NCI-H345 (cell line): ENCODE measurements at regions not wholly inside any gene's neighbourhood (a gene's known extent, or its start where the extent isn't known, plus 50 kb on each side); places are given as distances from the start of the nearest gene placed in this dataset.

Experiments
- DNase-seq: peaks from one replicate; lab custom pipeline; 2025; lab: John Stamatoyannopoulos, UW

DNA sequence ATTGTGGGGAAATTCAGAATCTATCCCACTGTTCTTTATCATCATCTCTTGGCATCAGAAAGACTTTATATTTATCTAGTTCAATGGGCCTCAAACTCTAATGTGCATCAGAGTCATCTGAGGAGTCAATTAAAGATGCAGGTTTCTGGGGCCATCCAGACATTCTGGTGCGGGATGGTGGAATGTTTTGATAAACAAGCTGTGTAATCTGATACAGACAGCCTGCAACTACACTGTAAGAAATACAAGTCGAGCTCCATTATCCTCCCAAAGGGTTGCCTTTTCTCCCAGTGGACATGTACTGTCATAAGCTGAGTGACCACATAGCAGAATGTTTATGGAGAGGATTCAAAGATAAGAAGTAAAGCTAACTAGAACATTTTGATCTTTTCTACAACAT lies 515.3 kb upstream of the DCC start:
- no peak for DNase-seq

DNA sequence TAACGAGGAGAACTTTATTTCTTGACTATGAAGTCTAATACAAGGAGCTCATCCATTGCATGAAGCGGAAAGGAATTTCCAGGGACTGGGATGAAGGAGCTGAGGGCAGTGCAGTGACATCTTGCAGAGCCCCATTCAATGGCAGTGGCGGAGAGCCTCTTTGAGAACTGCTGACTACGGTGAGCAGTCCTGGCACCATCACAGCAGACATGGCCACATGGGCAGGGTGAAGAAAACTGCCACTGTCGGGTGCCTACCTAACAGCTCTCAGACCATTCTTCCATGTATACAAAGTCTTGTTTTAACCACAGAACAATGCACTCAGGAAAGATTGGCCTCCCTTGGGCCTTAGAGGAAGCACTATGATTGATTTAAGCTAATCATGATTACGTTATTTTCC lies 506.1 kb upstream of the DCC start:
- DNase-seq: no peak

DNA sequence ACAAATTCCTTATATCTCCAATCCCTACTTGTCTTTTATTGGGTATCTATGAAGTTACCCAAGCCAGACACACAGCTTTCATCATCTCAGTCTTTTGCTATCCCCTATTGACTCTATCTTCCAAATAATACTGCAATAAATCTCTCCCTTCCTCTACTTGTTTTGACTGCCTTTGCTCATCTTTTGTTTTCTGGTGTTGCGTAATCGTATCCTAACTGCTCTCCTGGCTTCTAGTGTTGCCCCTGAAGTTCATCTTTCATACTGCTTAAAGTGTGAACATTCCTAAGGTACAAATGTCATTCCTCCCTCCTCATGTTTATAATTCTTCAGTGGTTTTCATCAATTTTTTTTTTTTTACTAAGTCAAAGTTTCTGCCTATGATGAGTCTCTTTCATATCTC lies 491.3 kb upstream of the DCC start:
- DNase-seq: no peak

DNA sequence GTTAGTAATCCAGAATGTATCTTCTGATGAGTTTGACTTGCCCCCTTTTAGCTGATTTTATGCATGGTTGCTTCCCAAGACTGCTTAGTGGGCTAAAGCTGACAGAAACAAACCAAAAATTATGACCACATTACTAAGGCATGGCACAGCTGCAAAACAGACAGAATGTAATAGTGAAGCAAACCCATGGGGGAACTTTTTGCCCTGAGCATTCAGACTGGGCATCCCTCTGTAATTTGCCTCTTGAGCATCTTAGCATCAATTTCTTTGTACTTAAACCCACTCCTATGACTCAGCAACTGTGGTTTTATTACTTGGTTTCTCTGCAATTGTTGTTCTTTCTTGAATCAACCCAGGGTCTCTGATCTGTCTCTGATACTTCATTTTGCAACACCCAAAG lies 487.3 kb upstream of the DCC start:
- DNase-seq: no peak

DNA sequence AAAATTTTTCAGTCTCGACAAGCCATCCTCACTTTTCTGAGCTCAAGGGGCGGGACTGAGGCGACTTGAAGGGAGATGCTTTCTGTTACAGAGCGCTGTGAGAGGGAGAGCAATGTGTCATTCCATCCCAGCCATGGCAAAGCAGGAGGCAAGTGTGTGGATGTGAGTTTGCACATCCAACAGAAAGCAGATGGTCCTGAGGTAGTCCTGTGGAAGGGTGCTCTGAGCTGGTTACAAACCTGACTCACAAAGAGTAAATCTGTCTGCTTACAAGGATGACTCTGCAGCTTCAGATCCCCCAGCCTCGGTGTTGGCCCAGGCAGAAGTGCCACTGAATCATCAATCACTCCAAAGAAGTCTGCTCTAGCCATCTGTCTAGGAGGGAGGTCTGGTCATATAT lies 482.0 kb upstream of the DCC start:
- no peak for DNase-seq

DNA sequence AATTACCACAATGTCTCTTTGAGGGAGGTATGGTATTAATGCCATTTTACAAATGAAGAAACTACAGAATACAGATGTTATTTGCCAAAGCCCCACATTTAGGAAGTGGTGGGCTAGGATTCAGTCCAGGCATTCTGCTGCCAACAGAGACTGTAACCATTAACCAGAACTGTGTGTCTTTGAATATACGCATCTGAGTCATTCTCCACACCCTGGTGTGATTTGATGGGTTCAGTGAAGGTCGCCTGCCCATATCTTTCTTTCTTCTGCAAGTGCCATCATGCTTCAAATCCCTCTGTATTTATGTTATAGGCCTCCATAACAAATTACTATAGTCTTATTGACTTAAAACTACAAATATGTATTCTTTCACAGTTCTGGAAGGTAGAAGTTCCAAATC lies 479.0 kb upstream of the DCC start:
- DNase-seq: no peak

DNA sequence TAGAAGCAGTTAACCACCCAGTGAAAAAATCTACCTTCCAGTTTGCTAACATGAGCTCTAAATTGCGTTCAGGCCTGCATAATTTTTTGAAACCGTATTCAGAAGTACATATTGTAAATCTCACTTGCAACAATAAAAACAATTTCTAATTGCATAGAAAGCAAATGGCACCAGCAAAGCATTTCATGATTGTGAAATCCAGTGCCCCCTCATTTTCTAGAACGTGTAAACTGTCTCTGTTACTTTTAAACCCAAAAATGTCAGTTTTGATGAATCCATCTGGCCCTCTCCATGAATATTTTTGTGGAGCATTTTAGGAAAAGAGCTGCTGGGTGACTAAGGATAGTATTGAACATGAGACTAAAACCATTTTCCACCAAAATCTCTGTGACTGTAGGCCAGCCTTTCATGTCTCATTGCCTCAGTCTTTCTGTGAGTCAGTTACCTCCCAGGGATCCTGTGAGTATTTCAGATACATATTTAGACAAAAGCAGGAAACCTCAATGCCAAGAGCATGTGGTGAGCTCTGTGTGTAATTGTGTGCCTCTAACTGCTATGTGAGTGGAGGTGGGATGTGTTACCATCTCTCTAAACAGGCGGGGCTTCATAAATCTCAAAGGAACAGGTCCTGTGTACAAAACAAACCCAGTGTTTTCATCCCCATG lies 477.8 kb upstream of the DCC start:
- no peak for DNase-seq

DNA sequence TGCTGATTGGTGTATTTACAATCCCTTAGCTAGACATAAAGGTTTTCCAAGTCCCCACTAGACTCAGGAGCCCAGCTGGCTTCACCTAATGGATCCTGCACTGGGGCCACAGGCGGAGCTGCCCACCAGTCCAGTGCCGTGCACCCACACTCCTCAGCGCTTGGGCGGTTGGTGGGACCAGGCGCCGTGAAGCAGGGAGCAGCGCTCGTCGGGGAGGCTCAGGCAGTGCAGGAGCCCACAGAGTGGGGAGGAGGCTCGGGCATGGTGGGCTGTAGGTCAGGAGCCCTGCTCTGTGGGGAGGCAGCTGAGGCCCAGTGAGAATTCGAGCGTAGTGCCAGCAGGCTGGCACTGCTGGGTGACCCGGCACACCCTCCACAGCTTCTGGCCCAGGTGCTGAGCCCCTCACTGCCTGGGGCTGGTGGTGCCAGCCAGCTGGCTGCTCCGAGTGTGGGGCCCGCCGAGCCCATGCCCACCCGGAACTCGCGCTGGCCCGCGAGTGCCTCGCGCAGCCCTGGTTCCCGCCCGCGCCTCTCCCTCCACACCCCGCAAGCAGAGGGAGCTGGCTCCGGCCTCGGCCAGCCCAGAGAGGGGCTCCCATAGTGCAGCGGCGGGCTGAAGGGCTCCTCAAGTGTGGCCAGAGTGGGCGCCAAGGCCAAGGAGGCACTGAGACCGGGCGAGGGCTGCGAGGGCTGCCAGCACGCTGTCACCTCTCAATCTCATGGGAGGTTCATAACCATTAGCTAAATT lies 475.6 kb upstream of the DCC start:
- no peak for DNase-seq

DNA sequence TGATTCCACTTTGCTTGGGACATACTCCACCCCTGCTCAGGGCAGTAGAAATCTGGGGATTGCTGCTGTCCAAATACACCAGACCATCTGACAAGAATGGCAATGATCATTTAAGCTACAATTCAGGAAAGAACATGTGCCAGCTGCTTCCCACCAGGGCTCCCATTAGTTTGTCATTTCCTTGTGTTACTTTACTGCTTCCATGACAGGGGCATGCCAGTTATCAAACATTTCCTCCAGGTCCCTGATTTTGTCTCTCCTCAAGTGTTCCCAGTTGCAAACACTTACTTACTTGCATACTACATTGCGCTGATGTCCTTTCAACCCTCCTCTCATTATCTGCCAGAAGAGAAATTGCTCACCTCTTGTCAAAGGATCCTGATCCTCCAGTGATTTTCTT lies 474.5 kb upstream of the DCC start:
- DNase-seq: no peak

DNA sequence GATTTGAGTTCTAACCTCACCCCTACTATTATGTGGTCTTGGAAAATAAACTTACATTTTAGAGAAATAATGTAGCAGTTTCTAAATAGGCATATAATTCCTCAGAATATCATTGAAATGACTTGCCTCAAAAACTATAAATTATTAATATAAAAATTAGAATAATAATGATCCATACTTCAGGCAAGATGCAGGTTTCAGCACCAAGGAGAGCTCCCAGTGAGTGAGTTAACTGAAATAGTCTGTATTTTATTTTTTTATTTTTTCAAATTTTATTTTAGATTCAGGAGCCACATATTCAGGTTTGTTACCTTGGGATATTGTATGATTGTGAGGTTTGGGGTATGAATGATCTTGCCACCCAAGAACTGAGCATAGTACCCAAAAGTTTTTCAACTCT lies 472.2 kb upstream of the DCC start:
- DNase-seq: no peak

DNA sequence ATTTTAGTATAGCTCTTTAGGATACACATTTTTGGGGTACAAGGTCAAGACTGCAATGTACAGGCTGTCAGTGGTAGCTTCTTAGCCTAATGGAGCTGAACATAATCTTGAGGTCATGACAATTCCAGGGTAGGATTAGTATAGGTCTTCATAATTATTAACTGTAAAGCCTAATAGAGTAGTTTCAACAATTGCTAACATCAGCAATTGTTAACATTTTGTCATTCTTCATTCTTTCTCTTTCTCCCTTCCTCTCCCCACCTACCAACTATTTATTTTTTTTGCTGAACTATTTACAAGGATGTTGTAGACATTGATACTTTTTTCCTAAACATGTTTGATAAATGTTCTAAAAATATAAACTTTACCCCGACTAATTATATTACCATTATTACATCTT lies 461.3 kb upstream of the DCC start:
- no peak for DNase-seq

DNA sequence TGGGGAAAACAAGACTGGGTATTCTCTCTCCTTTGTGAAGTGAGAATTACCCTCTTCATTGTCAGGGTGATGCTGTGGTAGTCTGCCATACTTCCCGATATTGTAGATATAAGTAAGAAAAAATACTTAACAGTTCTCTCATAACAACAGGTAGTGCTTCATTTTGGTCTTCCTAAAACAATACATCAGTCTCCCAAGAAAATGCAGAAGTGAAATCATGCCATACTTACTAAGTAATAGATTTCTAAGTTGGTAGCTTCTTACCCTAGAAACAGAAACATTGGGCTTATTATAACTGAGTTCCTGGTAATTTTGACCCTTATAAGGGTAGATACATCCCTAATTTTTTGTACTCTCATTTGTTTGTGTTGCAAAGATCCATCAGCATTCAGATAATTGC lies 460.7 kb upstream of the DCC start:
- DNase-seq: no peak

DNA sequence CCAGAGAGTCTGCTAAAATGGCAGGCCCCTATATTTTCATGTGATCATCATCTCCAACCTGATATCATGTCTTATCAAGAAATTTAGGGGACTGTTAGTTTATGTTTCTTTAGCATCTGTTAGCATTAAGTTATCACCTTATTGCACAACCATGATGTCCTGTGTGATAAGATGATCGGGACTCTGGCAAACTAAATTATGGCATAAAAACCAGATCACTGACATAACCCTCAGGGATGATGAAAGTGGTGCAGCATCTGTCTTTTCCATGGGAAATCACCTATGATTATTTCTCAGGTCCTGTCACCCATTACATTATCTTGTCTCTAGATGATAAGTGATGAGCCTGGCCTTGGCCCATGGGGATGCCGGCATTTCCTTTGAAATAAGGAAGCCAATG lies 458.6 kb upstream of the DCC start:
- no peak for DNase-seq

DNA sequence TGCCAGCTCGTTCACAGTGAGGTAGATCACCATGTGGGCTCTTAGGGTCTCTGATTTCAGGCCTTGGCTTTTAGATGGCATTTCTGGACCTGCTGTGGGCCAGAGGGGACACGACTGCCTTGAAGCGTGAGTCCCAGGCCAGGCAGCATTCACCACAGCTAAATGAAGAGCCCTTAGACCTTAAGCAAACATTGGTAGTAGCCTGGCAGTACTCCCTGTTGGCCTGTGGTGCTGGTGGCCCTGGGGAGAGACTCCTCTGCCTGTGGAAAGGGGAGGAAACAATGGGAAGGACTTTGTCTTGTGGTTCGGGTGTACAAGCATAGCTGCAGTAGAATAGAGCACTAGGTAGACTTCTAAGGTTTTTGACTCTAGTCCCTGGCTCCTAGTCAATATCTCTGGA lies 456.0 kb upstream of the DCC start:
- DNase-seq: no peak

DNA sequence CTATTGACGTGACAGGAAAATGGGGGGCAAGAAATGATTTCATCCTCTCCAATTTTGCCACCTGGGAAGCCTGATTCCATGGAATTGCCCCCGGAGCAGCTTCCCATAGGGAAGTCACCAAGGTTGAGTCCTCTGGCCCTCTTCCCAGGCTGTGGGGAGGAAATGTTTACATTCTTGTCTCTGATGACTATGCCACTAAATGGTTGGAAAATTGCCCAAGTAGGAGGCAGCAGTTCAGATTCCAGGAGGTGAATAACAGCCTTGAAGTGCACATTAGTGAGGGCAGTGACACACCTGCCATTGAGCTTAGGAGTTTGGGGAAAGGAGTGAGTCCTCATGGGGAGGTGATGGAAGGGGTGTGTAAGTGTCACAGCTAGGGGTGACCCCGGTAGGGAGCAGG lies 449.2 kb upstream of the DCC start:
- peak; percentile 49 for DNase-seq

DNA sequence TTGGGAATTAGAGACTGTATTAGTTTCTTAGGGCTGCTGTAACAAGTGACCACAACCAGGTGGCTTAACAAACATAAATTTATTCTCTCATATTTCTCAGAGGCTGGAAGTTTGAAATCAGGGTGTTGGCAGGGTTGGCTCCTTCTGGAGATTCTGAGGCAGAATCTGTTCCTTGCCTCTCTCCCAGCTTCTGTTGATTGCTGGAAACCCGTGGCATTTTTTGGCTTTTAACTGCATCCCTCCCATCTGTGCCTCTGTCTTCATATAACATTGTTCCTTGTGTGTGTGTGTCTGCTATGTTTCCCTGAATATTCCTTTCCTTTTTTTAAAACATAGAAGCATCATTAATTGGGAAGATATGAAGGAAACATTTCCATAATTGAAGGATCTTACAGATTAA lies 448.1 kb upstream of the DCC start:
- DNase-seq: no peak

DNA sequence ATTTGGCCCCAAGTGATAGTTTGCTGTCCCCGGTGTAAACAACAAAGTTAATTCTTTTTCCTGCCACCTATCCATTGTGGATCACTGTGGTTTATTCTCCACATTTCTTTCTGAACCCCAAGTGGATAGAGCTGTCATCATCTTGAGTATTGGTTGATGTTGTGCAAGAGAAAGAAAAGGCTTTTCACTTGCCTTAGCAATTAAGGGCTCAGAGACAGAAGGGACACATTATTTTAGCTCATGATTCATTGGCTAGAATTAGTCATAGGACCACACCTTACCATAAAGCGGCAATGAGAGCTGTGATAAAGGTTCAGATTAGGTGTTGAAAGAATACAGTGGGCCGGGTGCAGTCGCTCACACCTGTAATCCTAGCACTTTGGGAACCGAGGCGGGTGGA lies 442.1 kb upstream of the DCC start:
- no peak for DNase-seq

DNA sequence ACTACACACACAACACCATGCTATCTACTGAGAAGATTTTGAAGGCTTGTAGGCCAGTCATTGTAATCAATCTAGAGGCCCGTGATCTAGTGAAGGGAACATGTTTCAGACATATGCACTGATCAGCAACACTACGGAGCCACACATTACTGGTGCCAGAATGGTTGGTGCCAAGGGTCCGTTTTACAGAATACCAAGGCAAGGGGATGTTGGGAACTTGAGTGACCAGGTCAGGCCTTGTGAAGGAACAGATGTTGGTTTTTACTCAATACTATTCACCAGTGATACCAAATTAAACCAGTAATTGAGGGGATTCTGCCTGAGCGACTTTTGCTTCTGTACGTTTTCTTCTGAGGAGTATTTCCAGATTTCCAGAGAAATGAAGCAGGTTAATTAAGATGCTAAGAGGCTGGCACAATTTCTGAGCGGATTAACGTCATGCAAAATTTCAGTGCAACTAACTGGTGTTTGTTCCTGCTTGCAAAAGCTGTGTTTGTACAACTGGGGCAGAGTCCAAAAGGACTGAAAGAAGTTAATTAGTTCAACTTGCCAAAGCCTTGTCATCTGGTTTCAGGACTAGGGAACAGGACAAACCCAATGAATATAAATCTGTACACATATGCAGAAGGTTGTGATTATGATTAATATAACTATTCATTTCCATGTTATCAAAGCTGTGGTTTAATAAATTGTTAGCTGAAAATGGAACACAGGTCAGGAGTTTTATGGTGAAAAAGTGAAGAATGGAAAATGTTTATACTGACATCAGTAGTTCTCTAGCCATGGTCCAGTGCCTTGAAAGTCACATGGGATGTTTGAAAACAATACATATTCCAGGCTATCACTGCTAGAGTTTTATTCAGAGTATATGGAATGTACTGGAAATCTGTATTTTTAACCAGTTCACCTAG lies 432.1 kb upstream of the DCC start:
- no peak for DNase-seq

DNA sequence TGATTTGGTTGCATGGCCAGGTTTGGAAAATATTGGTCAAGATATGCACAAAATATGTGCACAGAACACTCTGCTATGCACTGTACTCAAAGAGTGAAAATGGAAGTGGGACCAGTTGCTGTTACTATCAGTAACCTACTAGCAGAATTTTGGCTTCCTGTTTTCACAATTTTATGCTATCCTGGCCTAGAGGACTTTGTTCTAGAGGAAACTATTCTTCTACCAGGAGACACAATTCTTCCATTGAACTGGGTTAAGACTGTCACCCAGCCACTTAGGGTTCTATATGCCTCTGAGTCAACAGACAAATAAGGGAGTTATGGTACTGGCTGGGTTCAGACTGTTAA lies 431.4 kb upstream of the DCC start:
- no peak for DNase-seq

DNA sequence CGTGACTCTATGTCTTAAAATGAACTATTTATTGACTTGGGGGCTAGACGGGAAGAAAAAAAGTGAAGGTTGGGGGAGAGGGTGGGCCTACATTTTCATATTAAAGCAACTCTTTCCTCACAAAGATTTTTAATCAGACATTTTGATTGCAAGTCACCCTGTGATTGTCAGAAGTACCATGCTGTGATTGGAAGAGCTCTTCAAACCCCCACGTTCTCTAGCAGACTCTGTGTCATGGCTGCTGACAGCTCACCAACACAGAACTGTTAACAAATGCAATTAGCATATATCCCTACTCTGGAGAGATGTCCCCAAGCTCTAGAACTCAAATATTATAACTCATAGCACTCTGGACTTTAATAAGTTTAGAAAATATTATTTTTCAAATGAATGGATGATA lies 428.4 kb upstream of the DCC start:
- no peak for DNase-seq

DNA sequence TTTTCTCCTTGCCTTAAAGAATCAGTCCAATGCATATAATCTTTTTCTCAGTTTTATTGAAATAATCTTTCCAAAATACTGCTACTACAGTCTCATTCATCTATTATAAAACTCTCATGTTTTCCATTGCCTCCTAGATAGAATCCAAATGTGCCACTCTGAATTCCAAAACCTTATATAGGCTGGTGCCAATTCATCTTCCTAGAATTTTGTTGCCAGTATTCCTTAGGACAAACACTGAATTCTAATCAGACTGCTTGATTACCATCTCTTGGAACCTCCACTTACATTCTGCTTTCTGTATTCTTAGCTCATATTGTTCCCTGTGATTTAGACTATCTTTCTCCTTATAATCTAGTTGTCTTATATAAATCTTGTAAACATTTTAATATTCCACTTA lies 427.6 kb upstream of the DCC start:
- DNase-seq: no peak

DNA sequence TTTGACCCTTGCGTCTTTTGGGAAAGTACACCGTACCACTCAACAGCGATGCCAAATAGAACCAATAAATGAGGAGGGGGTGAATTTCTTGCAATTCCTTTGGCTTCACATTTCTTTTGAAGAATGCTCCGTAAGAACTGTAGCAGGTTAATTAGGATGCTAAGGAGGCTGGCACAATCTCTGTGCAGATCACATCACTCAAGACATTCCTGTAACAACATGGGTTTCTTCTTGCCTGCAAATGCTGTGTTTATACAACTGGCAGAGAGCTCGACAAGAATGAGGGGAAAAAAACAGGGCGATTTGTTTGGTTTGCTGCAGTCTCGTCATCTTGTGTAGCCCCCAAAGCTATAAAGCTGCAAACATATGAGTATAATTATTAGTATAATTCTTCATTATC lies 424.8 kb upstream of the DCC start:
- no peak for DNase-seq

DNA sequence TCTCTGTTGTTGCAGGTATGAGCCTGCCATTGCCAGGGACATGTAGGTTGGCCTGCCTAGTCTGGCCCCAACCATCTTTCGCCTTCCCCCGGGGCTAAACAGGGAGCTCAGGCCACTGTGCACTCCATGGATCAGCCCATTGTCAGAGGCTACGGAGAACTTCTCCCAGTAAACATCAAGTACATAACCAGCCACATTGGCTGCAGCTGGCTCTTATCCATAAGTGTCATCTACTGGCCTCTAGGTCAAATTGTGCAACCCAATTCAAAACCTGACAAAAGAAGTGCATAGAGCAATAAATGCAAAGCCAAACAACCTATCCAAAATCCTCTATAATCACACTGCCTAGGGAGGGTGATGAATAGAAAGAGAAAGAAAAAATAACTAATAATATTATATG lies 418.1 kb upstream of the DCC start:
- no peak for DNase-seq
